ENCODE measurements at regions not wholly inside any gene's neighbourhood (a gene's known extent, or its start where the extent isn't known, plus 50 kb on each side); places are given as distances from the start of the nearest gene placed in this dataset.
"Not testable (repeated sequence)": the region's sequence is repeated elsewhere in the genome, so short reads cannot be mapped to it uniquely, and the experiment has no call there.

DNA sequence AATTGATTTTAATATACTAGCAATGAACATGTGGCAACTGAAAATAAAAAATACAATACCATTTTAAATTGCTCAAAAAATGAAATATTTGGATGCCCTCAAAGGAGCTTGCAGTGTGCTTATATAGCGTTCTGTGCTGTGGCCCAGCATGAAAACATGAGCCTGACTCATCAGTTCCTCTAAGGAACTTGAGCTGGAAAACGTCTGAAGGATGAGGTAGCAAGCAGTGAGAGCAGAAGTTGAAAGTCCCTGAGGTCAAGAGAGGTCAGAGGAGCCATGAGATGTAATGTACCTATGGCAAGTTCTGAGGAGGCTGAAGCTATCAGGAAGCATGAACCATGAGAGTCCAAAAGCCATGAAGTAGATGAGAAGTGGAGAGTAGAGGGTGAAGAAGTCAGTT is 59.7 kb downstream of the HMGB3 start:
- DNase-seq (ENCODE audit: low spot score) = no peak

DNA sequence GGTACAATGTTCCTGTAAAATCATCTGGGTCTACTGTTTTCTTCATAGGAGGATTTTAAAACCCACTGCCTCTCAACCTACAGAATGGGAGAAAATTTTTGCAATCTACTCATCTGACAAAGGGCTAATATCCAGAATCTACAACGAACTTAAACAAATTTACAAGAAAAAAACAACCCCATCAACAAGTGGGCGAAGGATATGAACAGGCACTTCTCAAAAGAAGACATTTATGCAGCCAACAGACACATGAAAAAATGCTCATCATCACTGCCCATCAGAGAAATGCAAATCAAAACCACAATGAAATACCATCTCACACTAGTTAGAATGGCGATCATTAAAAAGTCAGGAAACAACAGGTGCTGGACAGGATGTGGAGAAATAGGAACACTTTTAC is 83.2 kb downstream of the HMGB3 start:
- DNase-seq (ENCODE audit: low spot score) = not testable (repeated sequence)

DNA sequence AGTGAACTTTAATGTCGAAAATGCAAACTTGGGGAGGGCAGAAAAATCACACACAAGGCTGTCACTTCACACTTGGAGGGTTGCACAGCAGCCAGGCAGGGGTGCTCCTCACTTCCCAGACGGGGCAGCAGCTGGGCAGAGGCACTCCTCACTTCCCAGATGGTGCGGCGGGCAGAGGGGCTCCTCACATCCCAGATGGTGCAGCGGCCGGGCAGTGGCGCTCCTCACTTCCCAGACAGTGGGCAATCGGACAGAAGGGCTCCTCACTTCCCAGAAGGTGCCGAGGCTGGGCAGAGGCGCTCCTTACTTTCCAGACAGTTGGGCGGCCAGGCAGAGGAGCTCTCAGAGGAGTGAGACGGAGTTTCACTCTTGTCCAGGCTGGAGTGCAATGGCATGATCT is 90.6 kb downstream of the HMGB3 start:
- DNase-seq (ENCODE audit: low spot score) = no peak

- DNase-seq (ENCODE audit: low spot score) = no peak
These were observed 95.4 kb upstream of the GPR50 start for GRCh38 chrX:151081016-151081415.

DNA sequence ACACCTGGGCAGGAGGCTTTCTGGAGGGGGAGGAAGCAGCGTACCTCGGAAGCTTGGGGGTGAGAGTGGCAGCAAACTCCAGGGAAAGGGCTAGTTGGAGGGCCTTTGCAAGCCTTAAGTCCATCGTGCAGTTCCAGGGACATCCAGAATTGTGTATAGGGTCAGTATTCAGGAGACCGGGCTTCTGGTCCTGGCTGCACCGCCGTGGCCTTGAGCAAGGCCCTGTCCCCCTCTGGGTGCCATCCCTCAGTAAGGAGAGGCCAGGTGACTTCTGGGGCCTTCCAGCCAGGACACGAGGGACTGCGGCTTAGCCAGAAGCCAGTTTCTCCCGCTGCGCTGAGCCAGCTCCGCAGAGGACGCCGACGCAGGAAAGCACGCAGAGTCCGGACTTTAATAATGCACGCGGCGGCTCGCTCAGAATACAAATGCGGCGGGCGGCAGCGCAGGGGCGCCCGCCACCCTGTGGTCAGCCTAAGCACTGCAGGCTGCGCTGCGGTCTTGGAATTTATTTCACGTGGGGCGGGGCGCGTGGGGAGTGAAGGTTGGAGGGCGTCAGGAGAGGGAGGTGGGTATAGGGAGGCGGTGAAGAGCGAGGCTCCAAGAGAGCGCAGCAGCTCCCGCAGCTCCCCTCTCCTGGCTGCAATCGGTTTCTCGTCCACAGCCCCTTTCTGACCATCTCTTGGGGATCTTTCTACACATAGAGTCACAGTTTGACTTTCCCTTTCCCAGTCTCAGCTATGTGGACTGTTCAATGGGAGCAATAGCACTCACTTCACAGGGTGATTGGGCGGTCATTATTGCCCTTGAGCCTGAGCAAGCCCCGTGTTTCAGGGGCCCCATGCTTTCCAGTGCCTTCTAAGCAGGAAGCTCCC is 94.1 kb upstream of the GPR50 start:
- DNase-seq (ENCODE audit: low spot score) = peak; percentile 57

DNA sequence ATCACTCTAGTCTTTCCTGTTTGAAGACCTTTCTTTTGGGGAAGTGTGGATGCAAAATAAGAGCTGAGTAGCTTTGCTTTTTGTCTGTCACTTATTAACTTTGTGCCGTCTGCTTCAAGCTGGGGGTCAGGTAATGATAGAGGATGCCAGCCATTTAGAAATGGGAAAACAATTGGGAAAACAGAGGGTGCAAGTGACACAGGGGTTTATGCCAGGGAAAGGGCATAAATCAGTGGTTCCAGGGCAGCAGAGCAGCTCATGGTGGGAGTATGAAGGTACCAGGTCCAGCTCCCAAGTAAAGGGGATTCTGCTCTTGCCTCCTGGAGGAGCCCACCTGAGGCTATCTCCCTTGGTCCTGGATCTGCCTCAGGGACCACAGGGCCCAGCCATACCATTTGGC is 91.9 kb upstream of the GPR50 start:
- DNase-seq (ENCODE audit: low spot score) = no peak

DNA sequence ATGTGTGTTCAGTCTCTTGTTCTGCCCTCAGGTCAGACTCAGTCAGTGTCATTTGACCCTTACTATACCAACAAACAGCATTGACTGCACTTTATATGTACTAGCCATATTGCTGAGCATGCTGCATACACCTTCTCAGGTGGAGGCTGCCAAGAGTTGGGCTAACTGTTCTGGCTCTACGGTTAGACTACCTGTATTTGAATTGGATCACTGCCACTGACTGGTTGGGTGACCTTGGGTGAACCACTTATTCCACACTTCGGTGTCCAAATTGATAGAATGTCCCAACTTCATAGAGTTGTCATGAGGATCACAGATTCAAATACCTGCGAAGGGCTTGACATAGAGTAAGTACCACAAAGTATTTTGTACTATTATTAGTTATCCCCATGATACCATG is 91.2 kb upstream of the GPR50 start:
- no peak for DNase-seq (ENCODE audit: low spot score)

- DNase-seq (ENCODE audit: low spot score) = no peak
These were observed 88.2 kb upstream of the GPR50 start for GRCh38 chrX:151088221-151088620.

- no peak for DNase-seq (ENCODE audit: low spot score)
These were observed 77.4 kb upstream of the GPR50 start for GRCh38 chrX:151099001-151099400.

- no peak for DNase-seq (ENCODE audit: low spot score)
These were observed 75.6 kb upstream of the GPR50 start for GRCh38 chrX:151100799-151101198.

DNA sequence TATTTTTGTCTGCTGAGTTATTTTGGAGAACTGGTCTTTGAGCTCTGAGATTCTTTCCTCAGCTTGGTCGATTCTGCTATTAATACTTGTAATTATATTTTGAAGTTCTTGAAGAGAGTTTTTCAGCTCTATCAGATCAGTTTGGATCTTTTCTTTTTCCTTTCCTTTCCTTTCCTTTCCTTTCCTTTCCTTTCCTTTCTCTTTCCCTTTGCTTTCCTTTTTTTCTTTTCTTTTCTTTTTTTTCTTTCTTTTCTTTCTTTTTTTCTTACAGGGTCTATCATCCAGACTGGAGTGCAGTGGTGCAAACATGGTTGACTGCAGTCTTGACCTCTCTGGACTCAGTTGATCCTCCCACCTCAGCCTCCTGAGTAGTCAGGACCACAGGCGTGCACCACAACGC is 63.2 kb upstream of the GPR50 start:
- not testable (repeated sequence) for DNase-seq (ENCODE audit: low spot score)
